ENCODE measurements at regions not wholly inside any gene's neighbourhood (a gene's known extent, or its start where the extent isn't known, plus 50 kb on each side); places are given as distances from the start of the nearest gene placed in this dataset.
"Not testable (repeated sequence)": the region's sequence is repeated elsewhere in the genome, so short reads cannot be mapped to it uniquely, and the experiment has no call there.

GRCh38 chrX:28472926-28473325, 114.3 kb upstream of the IL1RAPL1 start:
- peak in 1 of 2 donors; percentile 17 for DNase-seq

GRCh38 chrX:28487818-28488217, 99.4 kb upstream of the IL1RAPL1 start:
- no peak for DNase-seq

- no peak for DNase-seq
Observed at GRCh38 chrX:28491322-28491721, 95.9 kb upstream of the IL1RAPL1 start.

GRCh38 chrX:28491941-28492340, 95.3 kb upstream of the IL1RAPL1 start:
- no peak for DNase-seq

GRCh38 chrX:28498658-28499057, 88.6 kb upstream of the IL1RAPL1 start:
- no peak for DNase-seq

- not testable (repeated sequence) for DNase-seq
Observed at GRCh38 chrX:28502667-28503066, 84.6 kb upstream of the IL1RAPL1 start.

GRCh38 chrX:28507650-28508049, 79.6 kb upstream of the IL1RAPL1 start:
- not testable (repeated sequence) for DNase-seq

GRCh38 chrX:28520786-28521185, 66.5 kb upstream of the IL1RAPL1 start:
- DNase-seq: no peak

GRCh38 chrX:28528354-28528753, 58.9 kb upstream of the IL1RAPL1 start:
- DNase-seq: not testable (repeated sequence)

All from hippocampal formation (tissue), 2 donors.